Hindlimb muscle (tissue), 1 donor: ENCODE measurements at regions not wholly inside any gene's neighbourhood (a gene's known extent, or its start where the extent isn't known, plus 50 kb on each side); places are given as distances from the start of the nearest gene placed in this dataset.
"Not testable (repeated sequence)": the region's sequence is repeated elsewhere in the genome, so short reads cannot be mapped to it uniquely, and the experiment has no call there.

Source experiments
- DNase-seq: peaks from one replicate; pipeline ENCODE4 v3.0.0-alpha.2; 2013

DNA sequence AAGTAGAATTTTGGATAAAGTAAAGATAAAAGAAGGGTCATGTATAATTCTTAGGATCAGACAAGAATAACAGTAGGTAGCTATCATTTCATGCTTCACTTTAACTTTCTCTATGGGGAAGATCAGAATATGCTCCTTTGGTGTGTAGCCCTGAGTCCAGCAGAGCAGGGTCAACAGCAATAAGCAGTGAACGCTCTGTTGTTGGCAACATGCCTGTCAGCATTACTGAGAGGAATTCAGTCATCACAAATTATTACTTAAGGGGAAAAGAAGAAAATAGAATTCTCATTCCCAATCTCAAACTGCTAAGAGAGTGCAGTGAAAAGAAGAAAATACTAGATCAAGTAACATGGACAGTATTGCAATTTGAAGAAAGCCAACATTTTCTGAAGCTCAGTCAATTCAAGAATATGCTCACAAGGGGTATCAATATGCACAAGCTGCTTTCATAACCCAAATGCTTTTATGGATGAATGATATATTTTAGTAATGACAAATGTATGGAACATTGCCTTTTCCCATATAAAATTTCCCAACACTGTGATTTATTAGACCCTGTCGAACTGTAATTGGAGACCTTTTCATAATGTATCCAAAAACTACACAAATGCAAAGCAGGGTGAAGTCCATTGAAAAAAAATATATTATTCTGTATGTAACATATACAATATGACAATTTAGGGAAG is 1359.4 kb downstream of the EFNA5 start:
- peak; percentile 15 for DNase-seq

GRCh38 chr5:106307265-106307664 is 1363.5 kb downstream of the EFNA5 start:
- no peak for DNase-seq

GRCh38 chr5:106306313-106307028 is 1364.3 kb downstream of the EFNA5 start:
- DNase-seq, result no peak

- no peak for DNase-seq
Observed at GRCh38 chr5:106303911-106304310, 1366.8 kb downstream of the EFNA5 start.

DNA sequence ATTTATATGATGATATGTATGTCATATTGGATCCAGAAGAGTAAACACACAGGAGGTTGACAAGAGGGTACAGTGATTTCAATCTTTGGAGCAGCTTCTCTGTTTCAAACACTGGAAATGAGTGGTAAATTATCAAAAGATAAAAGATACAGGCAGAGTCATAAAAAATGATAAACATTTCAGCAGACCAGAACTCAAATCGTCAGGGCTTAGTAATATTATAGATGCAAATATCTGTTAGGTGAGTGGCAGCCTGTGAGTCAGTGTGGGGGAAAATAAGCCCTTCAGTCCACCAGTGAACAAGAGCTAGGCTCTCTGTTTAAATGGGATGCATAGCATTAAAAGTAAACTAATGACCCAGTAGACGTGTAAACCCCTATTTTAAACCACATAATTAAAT is 1378.1 kb downstream of the EFNA5 start:
- DNase-seq, result no peak

GRCh38 chr5:106290841-106291240 is 1379.9 kb downstream of the EFNA5 start:
- DNase-seq, result no peak

GRCh38 chr5:106288979-106289378 is 1381.8 kb downstream of the EFNA5 start:
- DNase-seq, result no peak

DNA sequence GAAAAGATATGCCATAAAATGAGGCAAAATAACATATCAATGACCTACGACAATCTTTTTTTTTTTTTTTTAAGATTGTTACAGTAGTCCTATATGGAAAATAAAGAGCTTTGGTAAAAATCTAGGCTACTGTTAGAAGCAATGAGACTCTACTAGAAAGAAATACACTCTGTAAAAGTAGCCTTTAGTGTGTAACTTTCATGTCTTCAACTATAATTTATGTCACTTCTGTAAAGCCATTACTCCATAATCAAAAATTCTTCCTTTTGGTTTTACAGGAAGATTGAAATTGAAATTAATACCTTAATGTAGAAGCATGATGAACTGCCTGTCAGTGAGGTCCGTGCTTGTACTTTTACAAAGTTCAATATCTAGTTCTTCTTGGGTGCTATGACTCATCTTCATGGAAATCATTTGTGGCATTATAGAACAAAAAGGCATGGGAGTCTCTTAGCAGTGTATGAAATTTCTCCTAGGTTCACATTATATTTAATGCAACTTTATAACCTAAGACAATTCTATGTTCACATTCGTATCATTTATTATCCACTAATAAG is 1393.1 kb downstream of the EFNA5 start:
- DNase-seq, result no peak

GRCh38 chr5:106269252-106269843 is 1401.4 kb downstream of the EFNA5 start:
- DNase-seq, result peak; percentile 2

DNA sequence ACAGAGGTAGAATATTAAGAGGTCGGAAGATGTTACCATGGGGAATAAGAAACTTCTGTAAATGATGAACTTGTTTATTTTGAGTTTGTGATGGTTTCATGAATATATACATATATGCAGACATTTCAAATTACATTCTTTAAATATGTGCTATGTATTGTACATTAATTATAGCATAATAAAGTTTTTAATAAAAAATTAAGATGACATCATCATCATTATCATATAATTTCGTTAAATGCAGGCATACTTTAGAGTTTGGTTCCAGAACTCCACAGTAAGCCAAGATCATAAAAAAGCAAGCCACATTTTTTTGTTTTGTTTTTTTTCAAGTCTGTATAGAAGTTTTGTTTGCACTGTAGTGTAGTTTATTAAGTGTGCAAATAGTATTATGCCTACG is 1403.5 kb downstream of the EFNA5 start:
- no peak for DNase-seq

- no peak for DNase-seq
Observed at GRCh38 chr5:106262395-106262794, 1408.3 kb downstream of the EFNA5 start.

- not testable (repeated sequence) for DNase-seq
Observed at GRCh38 chr5:106259431-106260090, 1411.2 kb downstream of the EFNA5 start.

- no peak for DNase-seq
Observed at GRCh38 chr5:106258591-106259125, 1412.1 kb downstream of the EFNA5 start.

DNA sequence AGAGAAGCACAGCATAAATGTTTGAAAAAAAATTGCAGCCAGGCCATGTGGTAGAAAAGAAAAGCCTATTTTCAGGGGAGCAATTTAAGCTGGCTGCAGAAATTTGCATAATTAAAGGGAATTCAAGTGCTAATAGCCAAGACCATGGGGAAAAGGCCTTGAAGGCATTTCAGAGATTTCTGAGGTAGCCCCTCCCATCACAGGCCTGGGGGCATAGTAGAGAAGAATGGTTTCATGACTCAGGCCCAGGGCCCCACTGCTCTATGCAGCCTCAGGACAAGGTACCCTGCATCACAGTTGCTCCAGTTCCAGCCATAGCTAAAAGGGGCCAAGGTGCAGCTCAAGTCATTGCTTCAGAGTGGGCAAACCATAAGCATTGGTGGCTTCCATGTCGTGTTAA is 1416.0 kb downstream of the EFNA5 start:
- DNase-seq, result no peak

DNA sequence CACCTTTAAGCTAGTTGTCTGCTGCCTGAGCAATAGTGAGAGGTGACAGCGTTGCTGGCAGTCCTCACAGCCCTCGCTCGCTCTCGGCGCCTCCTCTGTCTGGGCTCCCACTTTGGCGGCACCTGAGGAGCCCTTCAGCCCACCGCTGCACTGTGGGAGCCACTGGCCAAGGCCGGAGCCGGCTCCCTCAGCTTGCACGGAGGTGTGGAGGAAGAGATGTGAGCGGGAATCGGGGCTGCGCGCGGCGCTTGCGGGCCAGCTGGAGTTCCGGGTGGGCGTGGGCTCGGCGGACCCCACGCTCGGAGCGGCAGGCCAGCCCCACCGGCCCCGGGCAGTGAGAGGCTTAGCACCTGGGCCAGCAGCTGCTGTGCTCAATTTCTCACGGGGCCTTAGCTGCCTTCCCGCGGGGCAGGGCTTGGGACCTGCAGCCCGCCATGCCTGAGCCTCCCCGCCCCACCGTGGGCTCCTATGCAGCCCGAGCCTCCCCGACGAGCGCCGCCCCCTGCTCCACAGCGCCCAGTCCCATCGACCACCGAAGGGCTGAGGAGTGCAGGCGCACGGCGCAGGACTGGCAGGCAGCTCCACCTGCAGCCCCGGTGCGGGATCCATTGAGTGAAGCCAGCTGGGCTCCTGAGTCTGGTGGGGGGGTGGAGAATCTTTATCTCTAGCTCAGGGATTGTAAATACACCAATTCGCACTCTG is 1424.5 kb downstream of the EFNA5 start:
- DNase-seq, result not testable (repeated sequence)

DNA sequence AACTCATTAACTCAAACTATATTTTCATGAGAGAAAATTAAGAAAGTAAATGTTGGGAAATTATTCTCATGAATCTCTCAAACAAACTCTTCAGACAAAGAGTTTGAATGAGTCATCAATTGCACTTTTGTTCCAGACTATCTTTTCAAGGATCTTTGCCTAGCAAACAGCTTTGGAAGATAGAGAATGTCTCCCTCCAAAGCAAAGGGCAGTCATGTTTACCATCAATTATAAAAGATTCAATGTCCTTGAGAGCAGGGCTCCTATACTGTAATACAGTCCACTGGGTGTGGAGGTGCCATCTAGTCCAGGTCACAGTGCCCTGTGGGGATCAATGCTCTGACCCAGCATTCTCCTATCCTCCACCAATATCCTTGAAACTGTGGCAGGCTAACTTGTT is 1429.3 kb downstream of the EFNA5 start:
- DNase-seq, result no peak

DNA sequence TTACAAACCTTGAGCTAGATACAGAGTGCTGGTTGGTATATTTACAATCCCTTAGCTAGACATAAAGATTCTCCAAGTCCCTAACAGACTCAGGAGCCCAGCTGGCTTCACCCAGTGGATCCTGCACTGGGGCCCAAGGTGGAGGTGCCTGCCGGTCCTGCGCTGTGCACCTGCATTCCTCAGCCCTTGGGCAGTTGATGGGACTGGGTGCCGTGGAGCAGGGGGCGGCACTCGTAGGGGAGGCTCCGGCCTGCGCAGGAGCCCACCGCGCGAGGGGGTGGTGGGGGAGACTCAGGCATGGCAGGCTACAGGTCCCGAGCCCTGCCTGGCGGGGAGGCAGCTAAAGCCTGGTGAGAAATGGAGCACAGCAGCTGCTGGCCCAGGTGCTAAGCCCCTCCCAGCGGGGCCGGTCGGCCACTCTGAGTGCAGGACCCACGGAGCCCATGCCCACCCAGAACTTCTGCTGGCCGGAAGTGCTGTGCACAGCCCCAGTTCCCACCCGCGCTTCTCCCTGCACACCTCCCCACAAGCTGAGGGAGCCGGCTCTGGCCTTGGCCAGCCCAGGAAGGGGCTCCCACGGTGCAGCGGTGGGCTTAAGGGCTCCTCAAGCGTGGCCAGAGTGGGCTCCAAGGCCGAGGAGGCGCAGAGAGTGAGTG is 1464.7 kb downstream of the EFNA5 start:
- DNase-seq, result no peak

GRCh38 chr5:106202035-106202434 is 1468.7 kb downstream of the EFNA5 start:
- no peak for DNase-seq

DNA sequence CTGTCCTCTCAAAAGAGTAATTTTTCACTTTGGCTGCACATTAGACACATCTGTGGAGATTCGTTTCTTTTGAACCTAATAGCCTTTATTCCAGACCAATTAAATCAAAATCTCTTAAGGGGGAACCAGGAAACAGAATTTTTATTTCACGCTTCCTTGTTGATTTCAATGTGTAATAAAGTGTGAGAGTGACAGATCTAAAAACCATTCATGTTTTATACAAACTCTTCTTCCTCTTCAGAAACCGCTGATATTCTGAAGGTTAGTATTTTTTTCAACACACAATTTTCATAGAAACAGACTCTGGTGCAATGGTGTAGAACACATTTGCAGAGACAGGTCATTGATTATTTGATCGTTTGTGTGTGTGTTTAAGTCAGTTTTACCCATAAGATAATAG is 1469.8 kb downstream of the EFNA5 start:
- no peak for DNase-seq

- DNase-seq, result no peak
Observed at GRCh38 chr5:106195679-106196474, 1474.9 kb downstream of the EFNA5 start.
